ENCODE measurements at regions not wholly inside any gene's neighbourhood (a gene's known extent, or its start where the extent isn't known, plus 50 kb on each side); places are given as distances from the start of the nearest gene placed in this dataset.

DNA sequence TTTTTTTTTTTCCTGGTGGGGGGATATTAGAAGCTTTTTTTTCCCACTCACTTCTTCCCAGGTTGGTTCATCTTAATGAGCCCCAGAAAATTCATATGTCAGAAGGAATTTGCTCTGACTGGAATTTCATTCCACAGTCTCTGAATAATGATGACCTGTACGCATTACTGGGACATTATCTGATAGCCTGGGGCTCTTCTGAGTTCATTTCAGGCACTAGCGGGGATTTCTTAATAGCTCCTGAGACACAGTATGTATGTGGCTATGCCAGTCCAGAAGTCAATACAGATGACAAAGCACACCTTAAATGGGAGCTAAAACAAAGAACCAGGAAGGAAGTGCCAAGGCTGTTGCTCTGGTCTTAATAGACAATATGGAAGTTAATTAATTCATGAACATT is 295.2 kb upstream of the IGFBP7 start:
- TF ChIP-seq, protein P1, sequence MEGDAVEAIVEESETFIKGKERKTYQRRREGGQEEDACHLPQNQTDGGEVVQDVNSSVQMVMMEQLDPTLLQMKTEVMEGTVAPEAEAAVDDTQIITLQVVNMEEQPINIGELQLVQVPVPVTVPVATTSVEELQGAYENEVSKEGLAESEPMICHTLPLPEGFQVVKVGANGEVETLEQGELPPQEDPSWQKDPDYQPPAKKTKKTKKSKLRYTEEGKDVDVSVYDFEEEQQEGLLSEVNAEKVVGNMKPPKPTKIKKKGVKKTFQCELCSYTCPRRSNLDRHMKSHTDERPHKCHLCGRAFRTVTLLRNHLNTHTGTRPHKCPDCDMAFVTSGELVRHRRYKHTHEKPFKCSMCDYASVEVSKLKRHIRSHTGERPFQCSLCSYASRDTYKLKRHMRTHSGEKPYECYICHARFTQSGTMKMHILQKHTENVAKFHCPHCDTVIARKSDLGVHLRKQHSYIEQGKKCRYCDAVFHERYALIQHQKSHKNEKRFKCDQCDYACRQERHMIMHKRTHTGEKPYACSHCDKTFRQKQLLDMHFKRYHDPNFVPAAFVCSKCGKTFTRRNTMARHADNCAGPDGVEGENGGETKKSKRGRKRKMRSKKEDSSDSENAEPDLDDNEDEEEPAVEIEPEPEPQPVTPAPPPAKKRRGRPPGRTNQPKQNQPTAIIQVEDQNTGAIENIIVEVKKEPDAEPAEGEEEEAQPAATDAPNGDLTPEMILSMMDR (IDR thresholded peaks at IDR 0.05 in 8 of 11, conservative IDR thresholded peaks at IDR 0.05 in 3 of 11): no peak
- no peak for TF ChIP-seq POLR2AphosphoS5 (IDR thresholded peaks at IDR 0.05)
- TF ChIP-seq POLR2A (IDR thresholded peaks at IDR 0.05): no peak

All from spleen (tissue), 7 donors.